ENCODE measurements at regions not wholly inside any gene's neighbourhood (a gene's known extent, or its start where the extent isn't known, plus 50 kb on each side); places are given as distances from the start of the nearest gene placed in this dataset.

DNA sequence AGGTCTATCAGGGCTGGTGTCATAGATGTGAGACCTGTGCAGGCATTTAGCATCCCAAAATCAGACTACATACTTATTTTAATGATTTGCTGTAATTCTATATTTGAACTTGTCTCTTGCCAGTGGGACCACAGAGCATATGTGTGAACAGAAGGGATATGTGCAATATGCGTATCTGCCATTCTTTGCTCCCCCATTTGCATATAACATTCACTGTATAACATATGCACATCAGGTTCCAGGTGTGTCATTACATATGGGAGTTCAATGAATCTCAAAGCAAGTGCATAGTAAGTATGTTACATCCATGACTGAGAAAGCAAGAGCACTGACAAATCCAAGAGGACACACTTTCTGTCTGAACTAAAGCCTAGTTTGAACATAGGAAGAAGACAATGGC is 1115.1 kb upstream of the CNTN5 start:
- TF ChIP-seq, protein P1, sequence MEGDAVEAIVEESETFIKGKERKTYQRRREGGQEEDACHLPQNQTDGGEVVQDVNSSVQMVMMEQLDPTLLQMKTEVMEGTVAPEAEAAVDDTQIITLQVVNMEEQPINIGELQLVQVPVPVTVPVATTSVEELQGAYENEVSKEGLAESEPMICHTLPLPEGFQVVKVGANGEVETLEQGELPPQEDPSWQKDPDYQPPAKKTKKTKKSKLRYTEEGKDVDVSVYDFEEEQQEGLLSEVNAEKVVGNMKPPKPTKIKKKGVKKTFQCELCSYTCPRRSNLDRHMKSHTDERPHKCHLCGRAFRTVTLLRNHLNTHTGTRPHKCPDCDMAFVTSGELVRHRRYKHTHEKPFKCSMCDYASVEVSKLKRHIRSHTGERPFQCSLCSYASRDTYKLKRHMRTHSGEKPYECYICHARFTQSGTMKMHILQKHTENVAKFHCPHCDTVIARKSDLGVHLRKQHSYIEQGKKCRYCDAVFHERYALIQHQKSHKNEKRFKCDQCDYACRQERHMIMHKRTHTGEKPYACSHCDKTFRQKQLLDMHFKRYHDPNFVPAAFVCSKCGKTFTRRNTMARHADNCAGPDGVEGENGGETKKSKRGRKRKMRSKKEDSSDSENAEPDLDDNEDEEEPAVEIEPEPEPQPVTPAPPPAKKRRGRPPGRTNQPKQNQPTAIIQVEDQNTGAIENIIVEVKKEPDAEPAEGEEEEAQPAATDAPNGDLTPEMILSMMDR (optimal IDR thresholded peaks at IDR 0.05 in 1 of 3, IDR thresholded peaks at IDR 0.05 in 1 of 3, conservative IDR thresholded peaks at IDR 0.05 in 1 of 3; ENCODE audit: extremely low read depth in 1 of 3, insufficient read depth in 2 of 3, low read length in 3 of 3), result no peak
- no peak for TF ChIP-seq EZH2 (IDR thresholded peaks at IDR 0.05; ENCODE audit: low read length)
